GM10248 (cell line): ENCODE measurements at regions not wholly inside any gene's neighbourhood (a gene's known extent, or its start where the extent isn't known, plus 50 kb on each side); places are given as distances from the start of the nearest gene placed in this dataset.

Experiments
- CTCF ChIA-PET: fragments of 300-600 bp; sonication (Branson Sonifier 250); formaldehyde crosslinking; extraction: SDS; loops from one replicate; lab custom pipeline; 2021; ENCODE audit warnings: antibody characterized with exemption; lab: Yijun Ruan, JAX
- POLR2A ChIA-PET: fragments of 350-650 bp; sonication (Branson Sonifier 250); formaldehyde crosslinking; extraction: SDS; loops from one replicate; lab custom pipeline; 2020; ENCODE audit warnings: antibody characterized with exemption; lab: Yijun Ruan, JAX
- DNase-seq: peaks from one replicate; pipeline ENCODE4 v3.0.0; 2012; ENCODE audit errors: extremely low spot score
- CTCF ChIP-seq: IDR thresholded peaks from 2 replicates; pipeline ENCODE4 v1.5.1; 2012; ENCODE audit warnings: mild to moderate bottlenecking, low read depth; ENCODE audit errors: extremely low read depth, missing control alignments, control extremely low read depth

GRCh38 chr4:41394481-41394894 lies 137.8 kb downstream of the UCHL1 start:
- TF ChIP-seq CTCF, result no peak
- DNase-seq, result no peak
- CTCF ChIA-PET, result interaction anchor here (1.5 kb wide), 1 partner anchor 11 kb away, joined by 4 read pairs; no protein-coding TSS in a partner anchor
- POLR2A ChIA-PET, result no interaction called here

- CTCF ChIA-PET, result no interaction called here
Observed at GRCh38 chr4:41396214-41396613, 139.5 kb downstream of the UCHL1 start.

GRCh38 chr4:41396869-41397268 lies 140.1 kb downstream of the UCHL1 start:
- POLR2A ChIA-PET, result no interaction called here
- no peak for DNase-seq
- CTCF ChIA-PET, result no interaction called here
- no peak for TF ChIP-seq CTCF

More at GRCh38 chr4:41396214-41396613, 139.5 kb downstream of the UCHL1 start:
- DNase-seq, result no peak
- no peak for TF ChIP-seq CTCF
- POLR2A ChIA-PET, result no interaction called here

GRCh38 chr4:41399231-41399630 lies 138.7 kb upstream of the LIMCH1 start:
- DNase-seq, result no peak
- CTCF ChIA-PET, result no interaction called here
- POLR2A ChIA-PET, result no interaction called here
- no peak for TF ChIP-seq CTCF

- no peak for DNase-seq
- TF ChIP-seq CTCF, result no peak
- ChIA-PET CTCF (no interaction called here), POLR2A (no interaction called here)
Observed at GRCh38 chr4:41400296-41400695, 137.7 kb upstream of the LIMCH1 start.

GRCh38 chr4:41405464-41406112 lies 132.4 kb upstream of the LIMCH1 start:
- DNase-seq, result no peak
- ChIA-PET CTCF (interaction anchor here (0.8 to 1.8 kb wide), 2 partner anchors 9 to 17 kb away, joined by 3 to 5 read pairs; no protein-coding TSS in a partner anchor), POLR2A (no interaction called here)
- no peak for TF ChIP-seq CTCF

- no peak for DNase-seq
- POLR2A ChIA-PET, result no interaction called here
- no peak for TF ChIP-seq CTCF
- CTCF ChIA-PET, result interaction anchor here (0.8 to 1.8 kb wide), 3 partner anchors 9 to 219 kb away, joined by 3 to 5 read pairs (median 3); no protein-coding TSS in a partner anchor
Observed at GRCh38 chr4:41406113-41406516, 131.8 kb upstream of the LIMCH1 start.
